Epidermal melanocyte (primary cell): ENCODE measurements at regions not wholly inside any gene's neighbourhood (a gene's known extent, or its start where the extent isn't known, plus 50 kb on each side); places are given as distances from the start of the nearest gene placed in this dataset.

Source experiments
- DNase-seq: peaks from one replicate; pipeline ENCODE4 v3.0.0; 2011; ENCODE audit warnings: low spot score; ENCODE audit not compliant: insufficient read length

GRCh38 chr2:219995991-219996765 lies 368.7 kb downstream of the SLC4A3 start:
- DNase-seq, result no peak

DNA sequence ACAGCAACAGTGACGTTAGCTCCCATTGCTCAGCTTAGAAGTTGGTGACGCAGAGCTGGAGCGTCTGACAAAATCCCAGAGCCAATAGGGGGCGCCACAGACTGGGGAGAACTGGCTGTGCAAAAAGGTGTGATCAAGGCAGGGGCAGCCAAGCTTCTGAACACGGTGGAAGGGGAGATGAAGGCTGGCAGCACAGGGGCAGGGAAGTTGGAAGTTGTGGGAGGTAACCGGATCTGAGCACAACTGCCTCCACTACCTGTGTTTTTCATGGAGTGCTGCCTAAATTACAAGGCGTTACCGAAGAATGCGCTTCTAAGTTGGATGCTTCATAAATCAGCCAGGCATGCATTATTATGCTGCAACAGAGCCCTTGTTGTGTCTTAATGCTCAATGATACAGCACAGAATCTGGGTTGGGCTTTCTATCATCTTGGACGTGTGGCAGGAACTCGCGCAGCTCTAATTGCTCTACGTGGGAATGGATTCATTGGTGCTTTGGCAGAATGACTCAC lies 370.0 kb downstream of the SLC4A3 start:
- DNase-seq, result no peak

- DNase-seq, result no peak
Observed at GRCh38 chr2:219998107-219998506, 370.7 kb downstream of the SLC4A3 start.

- no peak for DNase-seq
Observed at GRCh38 chr2:219998714-219999227, 371.3 kb downstream of the SLC4A3 start.

GRCh38 chr2:220000080-220000479 lies 372.6 kb downstream of the SLC4A3 start:
- DNase-seq, result no peak

DNA sequence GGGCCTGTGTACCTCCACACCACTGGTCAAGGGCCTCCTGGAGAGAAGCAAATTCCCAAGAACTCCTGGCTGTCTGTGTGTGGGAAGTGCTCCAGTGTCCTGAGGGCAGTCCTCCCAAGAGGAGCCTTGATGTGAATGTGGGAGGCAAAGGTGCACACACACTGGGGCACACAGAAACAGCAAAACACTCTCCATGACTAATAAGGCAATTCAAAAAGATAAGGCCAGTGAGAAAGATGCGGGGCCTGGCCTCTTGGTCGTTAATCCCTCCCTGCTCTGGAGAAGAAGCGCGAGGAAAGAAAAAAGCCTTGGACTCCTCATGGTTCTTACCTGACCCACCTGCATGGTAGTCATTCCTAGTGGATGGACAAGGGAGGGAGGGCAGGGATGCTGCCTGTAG lies 373.2 kb downstream of the SLC4A3 start:
- no peak for DNase-seq

- no peak for DNase-seq
Observed at GRCh38 chr2:220001751-220002150, 374.3 kb downstream of the SLC4A3 start.

DNA sequence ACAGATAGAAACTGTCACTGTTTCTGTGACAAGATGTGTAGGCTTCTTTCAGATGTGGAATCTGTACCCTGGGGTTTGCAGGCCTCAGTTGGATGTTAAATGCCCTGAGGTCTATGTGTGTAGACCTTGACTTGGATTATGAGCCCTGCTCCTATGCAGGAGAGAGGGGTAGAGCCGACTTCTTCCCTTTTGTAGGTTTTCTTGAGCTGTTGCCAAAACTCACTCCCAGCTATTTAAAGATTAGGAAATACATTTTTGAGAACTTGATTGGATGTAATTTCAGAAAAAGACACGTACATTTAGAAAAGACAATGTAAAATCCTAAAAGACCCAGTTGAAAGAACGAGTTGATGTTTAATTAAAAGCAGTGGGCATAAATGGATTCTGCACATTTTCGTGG lies 374.8 kb downstream of the SLC4A3 start:
- no peak for DNase-seq

- no peak for DNase-seq
Observed at GRCh38 chr2:220002699-220003098, 375.3 kb downstream of the SLC4A3 start.

DNA sequence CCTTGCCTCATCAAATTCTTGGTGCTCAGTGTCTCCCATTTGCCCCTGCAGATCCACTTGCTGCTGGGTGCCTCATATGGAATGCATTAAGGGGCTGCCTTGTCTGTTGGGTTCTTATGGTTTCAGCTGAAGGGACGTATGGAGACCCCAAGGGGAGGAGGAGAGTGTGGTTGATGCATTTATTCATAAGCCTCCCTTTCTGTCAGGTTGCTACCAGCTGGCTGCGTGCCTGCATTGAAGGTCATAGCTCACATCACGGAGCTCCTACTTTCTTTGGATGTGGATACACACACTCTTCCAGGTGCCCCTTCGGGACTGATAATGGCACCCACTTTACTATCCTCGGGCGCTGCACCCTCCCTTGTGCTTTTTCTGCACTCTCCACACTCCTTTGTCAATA lies 377.9 kb downstream of the SLC4A3 start:
- no peak for DNase-seq

DNA sequence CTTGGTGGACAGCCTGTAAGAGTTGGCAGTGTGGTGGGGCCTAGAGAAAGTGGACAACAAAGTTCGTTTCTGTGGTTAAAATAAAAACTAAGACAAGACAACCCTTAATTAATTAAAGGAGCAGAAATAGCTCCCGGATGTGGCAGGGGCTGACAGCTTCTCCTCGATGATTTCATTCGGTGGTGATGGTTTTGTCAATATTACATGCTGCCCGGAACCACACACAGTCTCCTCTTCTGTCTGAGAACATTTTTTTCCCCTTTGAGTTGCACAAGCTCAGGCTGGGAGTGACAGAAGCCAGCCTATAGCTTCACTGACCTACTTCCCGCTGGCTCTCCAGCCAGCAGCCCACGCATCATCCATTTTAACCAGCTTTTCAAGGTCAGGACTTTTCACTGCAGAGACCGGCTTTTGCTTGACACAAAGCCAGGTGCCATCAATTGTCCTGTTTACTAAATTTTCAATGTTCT lies 378.8 kb downstream of the SLC4A3 start:
- no peak for DNase-seq

- DNase-seq, result no peak
Observed at GRCh38 chr2:220011859-220012258, 384.4 kb downstream of the SLC4A3 start.

GRCh38 chr2:220014961-220015360 lies 387.5 kb downstream of the SLC4A3 start:
- no peak for DNase-seq

- no peak for DNase-seq
Observed at GRCh38 chr2:220015576-220015975, 388.1 kb downstream of the SLC4A3 start.

- no peak for DNase-seq
Observed at GRCh38 chr2:220025207-220025606, 397.8 kb downstream of the SLC4A3 start.

DNA sequence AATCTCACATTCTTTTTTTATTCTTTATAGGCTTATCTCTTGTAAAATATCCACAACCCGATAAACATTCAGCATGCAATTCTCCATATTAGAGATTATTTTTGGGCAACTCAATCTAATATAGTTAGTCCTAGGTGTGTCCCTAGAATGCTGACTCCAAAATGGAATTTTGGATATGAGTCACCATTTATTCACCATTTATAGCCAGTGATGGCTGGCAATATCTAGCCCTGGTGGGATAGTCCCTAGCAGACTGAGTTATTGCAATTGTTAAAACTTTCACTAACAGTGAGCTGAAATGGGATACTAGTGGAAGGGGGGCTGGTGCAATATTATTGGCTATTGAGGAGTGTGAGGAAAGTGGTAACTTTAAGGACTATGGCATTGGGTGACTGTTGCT lies 401.6 kb downstream of the SLC4A3 start:
- DNase-seq, result no peak

GRCh38 chr2:220033546-220033945 lies 406.1 kb downstream of the SLC4A3 start:
- no peak for DNase-seq

GRCh38 chr2:220034426-220035130 lies 407.1 kb downstream of the SLC4A3 start:
- no peak for DNase-seq

- DNase-seq, result no peak
Observed at GRCh38 chr2:220036431-220036830, 409.0 kb downstream of the SLC4A3 start.

DNA sequence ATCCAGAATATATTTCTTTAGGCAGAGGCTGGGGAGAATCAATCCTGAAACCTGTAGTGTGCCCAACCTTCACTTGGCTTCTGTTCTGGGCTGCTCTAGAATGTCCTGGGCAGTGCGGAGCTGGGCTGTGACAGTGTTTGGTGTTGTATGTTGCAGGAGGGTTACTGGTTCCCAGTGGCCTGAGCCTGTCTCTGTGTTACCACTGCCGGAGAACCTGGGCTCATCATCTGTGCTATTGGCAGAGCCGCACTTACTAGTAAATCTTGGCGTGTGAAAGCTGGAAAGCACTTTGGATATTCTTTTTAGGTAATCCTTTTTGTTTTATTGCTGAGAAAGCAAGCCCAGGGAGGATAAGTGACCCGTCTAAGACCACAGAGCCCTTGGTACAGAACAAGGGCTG lies 412.9 kb downstream of the SLC4A3 start:
- no peak for DNase-seq

DNA sequence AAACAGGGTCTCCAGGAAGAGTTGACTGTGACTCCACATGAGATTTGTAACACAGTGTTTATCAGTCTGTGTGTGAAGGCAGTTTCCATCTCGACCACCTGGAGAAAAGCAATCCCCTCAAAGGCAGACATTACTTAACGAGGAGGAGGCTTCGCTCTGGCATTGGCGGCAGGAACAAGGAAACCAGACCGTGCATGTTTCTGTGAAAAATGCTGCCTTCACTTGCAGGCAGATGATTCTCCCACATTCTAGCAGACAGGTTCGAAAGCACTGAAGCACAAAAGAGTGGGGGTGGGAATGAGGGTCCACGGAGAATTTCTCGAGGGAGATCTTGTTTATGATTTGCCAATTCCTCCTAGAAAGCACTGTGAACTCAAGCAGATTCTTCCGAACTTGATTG lies 414.0 kb downstream of the SLC4A3 start:
- no peak for DNase-seq
